Kidney (tissue), 13 donors: ENCODE measurements at regions not wholly inside any gene's neighbourhood (a gene's known extent, or its start where the extent isn't known, plus 50 kb on each side); places are given as distances from the start of the nearest gene placed in this dataset.

Experiments
- DNase-seq, 5 donors: peaks; one replicate each; pipeline ENCODE4 v3.0.0-alpha.2; 2013 to 2020
- FAIRE-seq: peaks from 2 replicates; lab custom pipeline; 2012; peaks lifted over from hg19 to GRCh38; lab: Jason Lieb, UNC
- H3K27ac ChIP-seq, 2 donors: one replicate each; pipeline ENCODE4 v1.7.0; 2013; ENCODE audit warnings: low read depth in 2 of 2, low read length in 2 of 2, inconsistent platforms in 1 of 2
- H3K27me3 ChIP-seq: one replicate; pipeline ENCODE4 v1.7.1; 2013; ENCODE audit warnings: low read length, inconsistent platforms; ENCODE audit not compliant: control insufficient read depth, insufficient read depth
- H3K36me3 ChIP-seq, 3 donors: one replicate each; pipeline versions ENCODE4 v1.7.0 to v1.7.1; 2013; ENCODE audit warnings: low read length in 3 of 3, control low read depth in 1 of 3, inconsistent platforms in 1 of 3; ENCODE audit not compliant: insufficient read depth in 3 of 3, control insufficient read depth in 2 of 3
- H3K4me1 ChIP-seq, 3 donors: one replicate each; pipeline versions ENCODE4 v1.7.0 to v1.7.1; 2013; ENCODE audit warnings: low read length in 3 of 3, inconsistent platforms in 1 of 3, low read depth in 1 of 3; ENCODE audit not compliant: control insufficient read depth in 2 of 3, insufficient read depth in 2 of 3
- H3K4me3 ChIP-seq, 3 donors: one replicate each; pipeline versions ENCODE4 v1.7.0 to v1.8.1; 2013; ENCODE audit warnings: low read length in 3 of 3, control low read depth in 1 of 3, inconsistent platforms in 1 of 3
- H3K9ac ChIP-seq, 3 donors: one replicate each; pipeline versions ENCODE4 v1.7.0 to v1.7.1; 2013; ENCODE audit warnings: low read length in 3 of 3, control low read depth in 1 of 3, inconsistent platforms in 1 of 3
- H3K9me3 ChIP-seq, 3 donors: one replicate each; pipeline versions ENCODE4 v1.7.0 to v1.7.1; 2013; ENCODE audit warnings: low read length in 3 of 3, control low read depth in 1 of 3, inconsistent platforms in 1 of 3; ENCODE audit not compliant: control insufficient read depth in 2 of 3, insufficient read depth in 1 of 3
- intact Hi-C: fragments of 100-400 bp; cut with DNase I; formaldehyde crosslinking; loops from one replicate; pipeline ENCODE4 v1.11.1; 2022
- TF ChIP-seq, protein P1 (sequence below): IDR thresholded peaks from 3 replicates; pipeline ENCODE4 v1.5.1; 2012; ENCODE audit warnings: mild to moderate bottlenecking, moderate library complexity, borderline replicate concordance; ENCODE audit not compliant: insufficient read depth; ENCODE audit errors: extremely low read depth
- donor health status: control.
- donor health status: control.
- donor health status: control.
- donor health status: control.
- donor health status: control.
- donor health status: DM: yes; HTN: yes; CAD: no.
- donor health status: Normal renal cell carcinoma (clear cell type).

DNA sequence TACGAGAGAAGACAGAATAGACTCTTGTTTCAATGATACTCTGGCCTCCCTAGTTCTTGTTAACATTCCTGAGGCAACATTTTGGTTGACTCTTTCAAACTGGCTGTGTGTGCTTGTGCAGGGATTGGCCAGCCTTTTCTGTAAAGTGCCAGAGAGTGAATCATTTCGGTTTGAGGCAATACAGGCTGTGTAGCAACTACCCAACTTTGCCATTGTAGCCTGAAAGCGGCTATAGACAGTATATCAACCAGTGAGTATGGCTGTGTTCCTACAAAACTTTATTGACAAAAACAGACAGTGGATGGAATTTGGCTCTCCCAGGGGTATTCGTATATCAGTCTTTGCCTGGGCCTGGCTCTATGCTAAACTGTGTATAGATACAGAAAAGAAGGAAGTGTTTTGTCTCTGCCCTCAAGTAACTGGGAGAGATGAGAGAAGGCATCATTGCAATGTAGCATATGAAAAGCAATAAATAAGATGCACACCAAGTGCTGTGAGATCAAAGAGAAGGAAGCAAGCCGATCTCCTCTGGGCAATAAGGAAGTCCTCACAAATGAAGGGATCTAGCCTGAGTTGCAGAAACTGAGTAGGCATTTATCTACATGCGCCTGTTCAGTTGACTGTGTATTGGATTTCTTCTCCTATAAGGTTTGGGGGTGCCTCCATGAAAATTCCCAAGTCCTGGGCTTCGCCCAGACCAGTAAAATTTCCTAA is 568.0 kb upstream of the KLF4 start:
- Histone ChIP-seq H3K27ac (no peak overlapping the region), H3K36me3 (no peaks in the 10 kb centered on the region), H3K4me1 (no peaks in the 10 kb centered on the region), H3K9ac (no peak overlapping the region), H3K9me3 (no peaks in the 10 kb centered on the region), H3K27me3 (no peaks in the 10 kb centered on the region), H3K4me3 (no peak overlapping the region)
- intact Hi-C loops: no loop called here
- DNase-seq (no peak), FAIRE-seq (no peak)
- TF ChIP-seq, protein P1, sequence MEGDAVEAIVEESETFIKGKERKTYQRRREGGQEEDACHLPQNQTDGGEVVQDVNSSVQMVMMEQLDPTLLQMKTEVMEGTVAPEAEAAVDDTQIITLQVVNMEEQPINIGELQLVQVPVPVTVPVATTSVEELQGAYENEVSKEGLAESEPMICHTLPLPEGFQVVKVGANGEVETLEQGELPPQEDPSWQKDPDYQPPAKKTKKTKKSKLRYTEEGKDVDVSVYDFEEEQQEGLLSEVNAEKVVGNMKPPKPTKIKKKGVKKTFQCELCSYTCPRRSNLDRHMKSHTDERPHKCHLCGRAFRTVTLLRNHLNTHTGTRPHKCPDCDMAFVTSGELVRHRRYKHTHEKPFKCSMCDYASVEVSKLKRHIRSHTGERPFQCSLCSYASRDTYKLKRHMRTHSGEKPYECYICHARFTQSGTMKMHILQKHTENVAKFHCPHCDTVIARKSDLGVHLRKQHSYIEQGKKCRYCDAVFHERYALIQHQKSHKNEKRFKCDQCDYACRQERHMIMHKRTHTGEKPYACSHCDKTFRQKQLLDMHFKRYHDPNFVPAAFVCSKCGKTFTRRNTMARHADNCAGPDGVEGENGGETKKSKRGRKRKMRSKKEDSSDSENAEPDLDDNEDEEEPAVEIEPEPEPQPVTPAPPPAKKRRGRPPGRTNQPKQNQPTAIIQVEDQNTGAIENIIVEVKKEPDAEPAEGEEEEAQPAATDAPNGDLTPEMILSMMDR: no peak

DNA sequence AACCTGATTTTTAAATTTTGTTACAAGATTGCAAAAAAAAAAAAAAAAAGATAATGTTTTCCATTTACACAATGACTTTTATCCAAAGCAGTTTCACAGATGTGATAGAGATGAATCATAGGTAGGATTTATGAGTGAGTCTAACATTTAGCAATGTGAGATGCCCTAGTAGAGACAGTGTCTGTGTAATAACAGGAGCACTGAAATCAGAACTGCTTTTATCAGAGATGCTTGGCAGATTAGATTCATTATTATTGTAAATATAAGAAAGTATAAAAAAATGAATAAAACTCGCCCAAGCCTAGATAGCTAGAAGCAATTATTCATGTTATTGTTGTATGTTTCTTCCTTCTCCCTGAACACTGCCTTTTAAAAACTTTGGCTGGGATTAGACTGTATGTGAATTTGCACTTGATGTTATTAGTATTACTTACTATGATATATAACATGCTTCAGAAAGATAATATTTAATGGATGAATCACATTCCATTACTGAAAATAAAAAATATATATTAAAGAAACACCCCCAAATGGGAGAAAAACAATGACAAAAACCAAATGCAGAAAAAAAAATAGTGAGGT is 567.3 kb upstream of the KLF4 start:
- intact Hi-C loops: no loop called here
- TF ChIP-seq, protein P1: no peak
- Histone ChIP-seq H3K4me1 (no peaks in the 10 kb centered on the region), H3K36me3 (no peaks in the 10 kb centered on the region), H3K4me3 (no peak overlapping the region), H3K27ac (no peak overlapping the region), H3K9me3 (no peaks in the 10 kb centered on the region), H3K9ac (no peak overlapping the region), H3K27me3 (no peaks in the 10 kb centered on the region)
- no peak for DNase-seq
- FAIRE-seq: no peak

GRCh38 chr9:108056084-108056804 is 566.7 kb upstream of the KLF4 start:
- Histone ChIP-seq H3K4me1 (no peaks in the 10 kb centered on the region), H3K9me3 (no peaks in the 10 kb centered on the region), H3K36me3 (no peaks in the 10 kb centered on the region), H3K9ac (no peak overlapping the region), H3K4me3 (no peak overlapping the region), H3K27me3 (no peaks in the 10 kb centered on the region), H3K27ac (no peak overlapping the region)
- FAIRE-seq (no peak), DNase-seq (no peak)
- TF ChIP-seq, protein P1: no peak
- intact Hi-C loops: no loop called here
